ENCODE measurements at regions not wholly inside any gene's neighbourhood (a gene's known extent, or its start where the extent isn't known, plus 50 kb on each side); places are given as distances from the start of the nearest gene placed in this dataset.

- Histone ChIP-seq H2AFZ (ENCODE audit: low read length) (no peak overlapping the region), H3K79me2 (ENCODE audit: insufficient read depth, low read length) (no peaks in the 10 kb centered on the region), H3K4me1 (ENCODE audit: insufficient read depth, low read length) (no peaks in the 10 kb centered on the region), H3K27me3 (ENCODE audit: insufficient read depth, low read length) (no peaks in the 10 kb centered on the region), H3K27ac (ENCODE audit: low read depth, low read length) (no peak overlapping the region), H4K20me1 (ENCODE audit: insufficient read depth, low read length) (no peaks in the 10 kb centered on the region), H3K4me2 (ENCODE audit: insufficient read depth, low read length) (no peak overlapping the region), H3K9me3 (ENCODE audit: low read depth, low read length) (no peaks in the 10 kb centered on the region), H3K4me3 (ENCODE audit: insufficient read depth, low read length) (no peak overlapping the region), H3K36me3 (ENCODE audit: insufficient read depth, low read length) (no peaks in the 10 kb centered on the region)
- no peak for DNase-seq (ENCODE audit: insufficient read length, low spot score, missing footprints)
- TF ChIP-seq, protein P1, sequence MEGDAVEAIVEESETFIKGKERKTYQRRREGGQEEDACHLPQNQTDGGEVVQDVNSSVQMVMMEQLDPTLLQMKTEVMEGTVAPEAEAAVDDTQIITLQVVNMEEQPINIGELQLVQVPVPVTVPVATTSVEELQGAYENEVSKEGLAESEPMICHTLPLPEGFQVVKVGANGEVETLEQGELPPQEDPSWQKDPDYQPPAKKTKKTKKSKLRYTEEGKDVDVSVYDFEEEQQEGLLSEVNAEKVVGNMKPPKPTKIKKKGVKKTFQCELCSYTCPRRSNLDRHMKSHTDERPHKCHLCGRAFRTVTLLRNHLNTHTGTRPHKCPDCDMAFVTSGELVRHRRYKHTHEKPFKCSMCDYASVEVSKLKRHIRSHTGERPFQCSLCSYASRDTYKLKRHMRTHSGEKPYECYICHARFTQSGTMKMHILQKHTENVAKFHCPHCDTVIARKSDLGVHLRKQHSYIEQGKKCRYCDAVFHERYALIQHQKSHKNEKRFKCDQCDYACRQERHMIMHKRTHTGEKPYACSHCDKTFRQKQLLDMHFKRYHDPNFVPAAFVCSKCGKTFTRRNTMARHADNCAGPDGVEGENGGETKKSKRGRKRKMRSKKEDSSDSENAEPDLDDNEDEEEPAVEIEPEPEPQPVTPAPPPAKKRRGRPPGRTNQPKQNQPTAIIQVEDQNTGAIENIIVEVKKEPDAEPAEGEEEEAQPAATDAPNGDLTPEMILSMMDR (IDR thresholded peaks at IDR 0.05; ENCODE audit: extremely low read depth, low read depth, low read length), result no peak
Observed at GRCh38 chr5:91906494-91906893, 523.4 kb upstream of the ARRDC3 start.

- no peaks in the 10 kb centered on the region for H3K79me2 ChIP-seq (ENCODE audit: insufficient read depth, low read length)
- TF ChIP-seq, protein P1 (IDR thresholded peaks at IDR 0.05; ENCODE audit: extremely low read depth, low read depth, low read length), result no peak
- DNase-seq (ENCODE audit: insufficient read length, low spot score, missing footprints), result no peak
- H3K4me2 ChIP-seq (ENCODE audit: insufficient read depth, low read length), result no peak overlapping the region
- no peaks in the 10 kb centered on the region for H3K27me3 ChIP-seq (ENCODE audit: insufficient read depth, low read length)
- no peak overlapping the region for H2AFZ ChIP-seq (ENCODE audit: low read length)
- no peak overlapping the region for H3K27ac ChIP-seq (ENCODE audit: low read depth, low read length)
- H3K4me1 ChIP-seq (ENCODE audit: insufficient read depth, low read length), result no peaks in the 10 kb centered on the region
- H3K4me3 ChIP-seq (ENCODE audit: insufficient read depth, low read length), result no peak overlapping the region
- no peaks in the 10 kb centered on the region for H3K9me3 ChIP-seq (ENCODE audit: low read depth, low read length)
- H4K20me1 ChIP-seq (ENCODE audit: insufficient read depth, low read length), result no peaks in the 10 kb centered on the region
- H3K36me3 ChIP-seq (ENCODE audit: insufficient read depth, low read length), result no peaks in the 10 kb centered on the region
Observed at GRCh38 chr5:91906027-91906426, 522.9 kb upstream of the ARRDC3 start.

GRCh38 chr5:91898898-91899297, 515.8 kb upstream of the ARRDC3 start:
- no peak for DNase-seq (ENCODE audit: insufficient read length, low spot score, missing footprints)
- Histone ChIP-seq H4K20me1 (ENCODE audit: insufficient read depth, low read length) (no peaks in the 10 kb centered on the region), H3K4me2 (ENCODE audit: insufficient read depth, low read length) (no peak overlapping the region), H3K79me2 (ENCODE audit: insufficient read depth, low read length) (no peaks in the 10 kb centered on the region), H3K36me3 (ENCODE audit: insufficient read depth, low read length) (no peaks in the 10 kb centered on the region), H3K4me3 (ENCODE audit: insufficient read depth, low read length) (no peak overlapping the region), H3K4me1 (ENCODE audit: insufficient read depth, low read length) (no peaks in the 10 kb centered on the region), H3K27me3 (ENCODE audit: insufficient read depth, low read length) (no peaks in the 10 kb centered on the region), H3K9me3 (ENCODE audit: low read depth, low read length) (no peaks in the 10 kb centered on the region), H2AFZ (ENCODE audit: low read length) (no peak overlapping the region), H3K27ac (ENCODE audit: low read depth, low read length) (no peak overlapping the region)
- TF ChIP-seq, protein P1 (IDR thresholded peaks at IDR 0.05; ENCODE audit: extremely low read depth, low read depth, low read length), result no peak

GRCh38 chr5:91898019-91898418, 514.9 kb upstream of the ARRDC3 start:
- H3K27me3 ChIP-seq (ENCODE audit: insufficient read depth, low read length), result no peaks in the 10 kb centered on the region
- H4K20me1 ChIP-seq (ENCODE audit: insufficient read depth, low read length), result no peaks in the 10 kb centered on the region
- H3K27ac ChIP-seq (ENCODE audit: low read depth, low read length), result no peak overlapping the region
- no peaks in the 10 kb centered on the region for H3K4me1 ChIP-seq (ENCODE audit: insufficient read depth, low read length)
- TF ChIP-seq, protein P1 (IDR thresholded peaks at IDR 0.05; ENCODE audit: extremely low read depth, low read depth, low read length), result no peak
- H2AFZ ChIP-seq (ENCODE audit: low read length), result no peak overlapping the region
- no peaks in the 10 kb centered on the region for H3K36me3 ChIP-seq (ENCODE audit: insufficient read depth, low read length)
- no peaks in the 10 kb centered on the region for H3K79me2 ChIP-seq (ENCODE audit: insufficient read depth, low read length)
- no peak overlapping the region for H3K4me3 ChIP-seq (ENCODE audit: insufficient read depth, low read length)
- no peak for DNase-seq (ENCODE audit: insufficient read length, low spot score, missing footprints)
- no peaks in the 10 kb centered on the region for H3K9me3 ChIP-seq (ENCODE audit: low read depth, low read length)
- no peak overlapping the region for H3K4me2 ChIP-seq (ENCODE audit: insufficient read depth, low read length)
